CD4-positive, alpha-beta T cell treated with Interleukin-10 for 1 hour (primary cell): ENCODE measurements at regions not wholly inside any gene's neighbourhood (a gene's known extent, or its start where the extent isn't known, plus 50 kb on each side); places are given as distances from the start of the nearest gene placed in this dataset.

ENCODE experiments used
- DNase-seq: peaks from one replicate; pipeline ENCODE4 v3.0.0-alpha.2; 2020

DNA sequence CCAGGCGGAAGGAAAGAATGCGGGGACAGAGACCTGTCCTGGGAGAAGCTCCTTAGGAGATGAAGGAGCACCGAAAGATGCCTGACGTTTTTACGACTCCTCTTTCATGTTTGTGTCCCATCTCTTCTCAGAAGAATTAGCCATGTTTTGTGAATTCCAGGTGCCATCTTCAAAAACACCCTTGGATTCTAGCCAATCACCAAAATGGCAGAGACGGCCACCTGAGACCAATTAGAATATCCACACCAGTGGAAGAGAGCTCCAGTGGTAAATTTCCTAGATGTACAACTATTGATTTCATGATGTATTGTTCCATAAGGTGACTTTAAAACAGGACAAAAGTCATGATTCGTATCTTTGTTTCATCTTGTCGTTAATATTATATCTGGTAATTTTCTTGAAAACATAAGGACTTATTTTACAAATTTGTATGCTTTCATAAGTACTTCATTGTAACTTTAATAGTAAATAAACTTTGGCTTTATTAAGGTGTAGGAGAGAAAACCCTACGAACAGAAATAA lies 62.3 kb upstream of the NUDT4 start:
- DNase-seq: no peak

DNA sequence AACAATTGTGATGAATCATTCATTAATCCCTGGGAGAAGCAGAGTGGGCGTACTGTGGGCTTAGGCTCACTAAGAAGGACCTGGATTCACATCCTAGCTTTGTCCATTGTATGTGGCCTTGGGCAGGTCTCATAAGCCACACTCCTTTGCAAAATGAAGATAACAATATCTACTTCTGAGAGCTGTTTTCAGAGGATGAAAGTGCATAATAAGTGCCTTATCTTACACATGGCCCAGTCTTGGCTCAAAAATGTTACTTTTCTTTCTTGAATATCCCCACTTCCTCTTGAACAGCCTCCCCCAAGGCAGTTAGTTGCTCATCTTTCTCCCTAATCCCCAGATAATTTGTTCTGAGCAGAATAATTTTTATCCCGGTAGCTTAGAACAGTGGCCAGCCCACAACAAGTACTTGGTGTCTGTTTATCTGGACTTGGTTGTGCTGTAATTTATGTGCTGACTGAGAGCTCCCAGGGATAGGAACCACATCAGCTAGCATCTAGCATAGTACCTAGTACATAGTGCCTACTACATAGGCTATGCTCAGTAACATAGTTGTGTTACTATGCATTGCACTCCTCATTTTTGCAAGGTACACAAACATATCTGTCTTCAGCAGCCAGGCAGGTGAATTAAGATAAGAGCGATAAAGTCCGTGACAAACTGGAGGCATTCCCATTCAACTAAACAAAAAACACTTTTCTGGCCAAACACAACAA lies 61.7 kb upstream of the NUDT4 start:
- no peak for DNase-seq

GRCh38 chr12:93316623-93316971 lies 61.1 kb upstream of the NUDT4 start:
- DNase-seq: no peak

- DNase-seq: no peak
These were observed 60.5 kb upstream of the NUDT4 start for GRCh38 chr12:93317227-93317626.

DNA sequence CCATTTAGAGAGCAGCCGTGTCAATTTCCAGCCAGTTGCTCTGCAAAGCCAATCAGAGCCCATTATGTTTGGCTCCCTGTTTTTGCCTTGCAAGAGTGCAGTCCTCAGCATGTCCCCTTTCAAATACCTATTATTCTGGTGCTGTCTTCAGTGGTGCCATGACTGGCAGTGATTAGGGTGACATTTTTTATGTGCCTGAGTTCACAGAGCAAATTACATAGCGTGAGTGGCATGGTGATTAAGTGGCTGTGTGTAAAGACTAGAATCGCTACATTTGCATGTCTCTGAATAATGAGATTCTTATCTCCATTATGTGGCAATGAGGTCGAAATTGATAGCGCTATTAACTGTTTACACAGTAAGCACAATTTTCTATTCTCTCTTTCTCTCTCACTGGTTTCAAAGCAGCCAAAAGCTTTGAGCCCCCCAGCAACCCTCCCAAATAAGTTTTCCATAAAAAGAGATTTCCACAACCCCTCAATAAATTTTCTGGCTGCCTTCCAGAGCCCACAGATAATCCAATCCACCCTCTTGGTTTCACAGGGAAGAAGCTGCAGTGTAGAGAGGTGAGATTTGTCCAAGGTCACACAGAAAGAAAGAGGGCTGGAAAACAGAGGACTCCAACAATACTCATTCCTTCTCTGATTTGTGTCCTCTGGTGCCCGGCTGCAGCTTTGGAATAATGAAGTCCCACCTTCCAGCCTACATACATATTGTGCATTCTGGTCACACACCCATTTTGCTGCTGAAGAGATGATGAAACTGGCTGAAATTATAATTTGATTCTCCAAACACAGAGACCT lies 58.8 kb upstream of the NUDT4 start:
- no peak for DNase-seq

- DNase-seq: no peak
These were observed 58.1 kb upstream of the NUDT4 start for GRCh38 chr12:93319523-93320050.

- no peak for DNase-seq
These were observed 54.9 kb upstream of the NUDT4 start for GRCh38 chr12:93322784-93323183.

DNA sequence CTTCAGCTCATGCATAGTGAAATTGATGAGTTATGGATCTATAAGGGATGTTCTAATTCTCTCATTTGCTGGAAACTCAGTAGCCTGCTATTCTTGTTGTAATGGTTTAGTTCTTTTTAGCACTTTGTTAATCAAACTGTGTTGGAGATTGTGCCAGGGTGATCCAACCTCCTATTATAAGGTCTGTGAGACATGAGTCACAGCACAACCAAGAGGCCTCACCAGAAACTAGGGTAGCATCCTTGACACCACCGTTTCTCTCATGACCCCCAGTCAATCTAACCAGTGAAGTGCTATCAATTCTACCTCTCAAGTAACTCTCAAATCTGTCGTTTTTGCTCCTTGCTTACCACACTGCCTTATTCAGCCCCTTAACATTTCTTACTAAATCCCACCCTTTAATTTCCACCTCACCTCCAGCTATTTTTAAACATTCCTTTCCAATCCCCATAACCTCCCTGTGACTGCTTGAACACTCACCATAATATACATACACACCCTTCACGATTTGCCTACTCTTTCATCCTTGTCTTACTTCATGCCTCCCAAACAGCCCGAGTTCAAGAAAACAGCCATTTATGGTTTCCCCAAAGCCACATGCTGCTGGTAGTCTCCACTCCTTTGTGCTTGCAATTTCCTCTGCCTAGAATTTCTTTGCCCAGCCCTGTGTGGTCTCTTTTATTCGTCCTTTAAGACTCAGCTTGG lies 53.9 kb upstream of the NUDT4 start:
- no peak for DNase-seq

DNA sequence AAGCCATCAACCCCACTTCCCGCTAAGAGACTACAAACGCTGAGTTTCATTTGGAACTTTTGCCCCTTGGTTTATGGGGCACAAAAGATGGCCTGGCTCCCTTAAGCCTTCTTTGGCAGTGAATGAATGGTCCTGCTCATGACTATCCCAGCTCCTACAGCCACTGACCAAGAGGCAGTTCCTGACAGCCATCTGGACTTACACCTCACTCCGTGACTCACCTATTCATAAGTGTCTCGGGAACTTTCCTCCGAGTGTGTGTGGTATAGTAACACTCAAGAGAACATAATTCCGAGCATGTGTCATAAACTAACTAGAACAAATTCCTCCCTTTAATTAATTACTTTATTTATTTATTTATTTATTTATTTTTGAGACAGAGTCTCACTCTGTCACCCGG lies 51.9 kb upstream of the NUDT4 start:
- no peak for DNase-seq
